Endothelial cell of hepatic sinusoid (primary cell): ENCODE measurements at regions not wholly inside any gene's neighbourhood (a gene's known extent, or its start where the extent isn't known, plus 50 kb on each side); places are given as distances from the start of the nearest gene placed in this dataset.

Experiments
- in situ Hi-C: cut with HindIII; loops from 2 replicates; pipeline ENCODE4 v1.10.0; 2017; ENCODE audit warnings: low sequenced_read_pairs

DNA sequence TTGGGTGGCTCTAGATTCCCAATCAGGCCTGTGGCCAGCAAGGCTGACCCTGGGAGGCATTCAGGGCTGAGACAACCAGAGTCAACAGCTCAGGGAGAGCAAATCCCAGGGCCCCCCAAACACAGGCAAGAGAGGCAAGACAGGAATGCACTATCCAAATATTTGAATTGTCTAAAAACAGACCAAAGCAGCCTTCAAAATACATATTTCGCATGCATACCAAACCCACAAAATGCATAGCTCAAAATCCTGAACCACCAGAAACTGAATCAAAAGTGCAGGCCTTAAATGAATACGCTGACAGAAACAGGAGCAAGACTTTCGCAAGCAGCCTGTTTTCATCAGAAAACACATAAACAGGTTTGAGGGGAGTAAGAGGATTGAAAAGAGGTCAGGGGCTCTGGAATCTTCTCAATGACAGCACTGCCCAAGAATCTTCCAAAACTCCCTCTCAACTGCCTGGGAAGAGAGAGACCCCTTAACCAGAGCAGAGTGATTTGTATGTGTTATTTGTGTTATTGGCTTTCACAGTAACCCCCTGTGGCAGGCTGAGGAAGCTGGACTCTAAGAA is 213.6 kb upstream of the CDH5 start:
- in situ Hi-C loops: loop anchor here (5.0 kb wide), 1 partner anchor 104 kb away; no protein-coding TSS in a partner anchor

DNA sequence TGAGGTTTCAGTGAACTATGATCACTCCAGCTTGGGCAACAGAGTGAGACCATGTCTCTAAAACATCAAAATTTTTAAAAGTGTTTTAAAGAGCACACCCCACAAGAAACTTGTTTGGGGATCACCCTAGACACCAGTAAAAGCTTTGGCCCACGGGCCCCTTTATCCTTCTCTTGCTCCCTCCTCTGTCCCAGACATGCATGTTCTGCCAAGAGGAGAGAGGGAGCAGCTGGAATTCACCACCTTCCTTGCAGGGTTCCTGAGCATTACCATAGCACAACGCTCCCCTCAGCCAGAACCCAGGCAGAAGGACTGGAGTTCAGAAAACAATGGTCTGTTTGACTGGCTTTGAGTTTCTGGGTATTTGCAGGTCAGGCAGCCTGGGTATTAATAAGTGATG is 214.3 kb upstream of the CDH5 start:
- in situ Hi-C loops: loop anchor here (5.0 kb wide), 1 partner anchor 105 kb away; no protein-coding TSS in a partner anchor

DNA sequence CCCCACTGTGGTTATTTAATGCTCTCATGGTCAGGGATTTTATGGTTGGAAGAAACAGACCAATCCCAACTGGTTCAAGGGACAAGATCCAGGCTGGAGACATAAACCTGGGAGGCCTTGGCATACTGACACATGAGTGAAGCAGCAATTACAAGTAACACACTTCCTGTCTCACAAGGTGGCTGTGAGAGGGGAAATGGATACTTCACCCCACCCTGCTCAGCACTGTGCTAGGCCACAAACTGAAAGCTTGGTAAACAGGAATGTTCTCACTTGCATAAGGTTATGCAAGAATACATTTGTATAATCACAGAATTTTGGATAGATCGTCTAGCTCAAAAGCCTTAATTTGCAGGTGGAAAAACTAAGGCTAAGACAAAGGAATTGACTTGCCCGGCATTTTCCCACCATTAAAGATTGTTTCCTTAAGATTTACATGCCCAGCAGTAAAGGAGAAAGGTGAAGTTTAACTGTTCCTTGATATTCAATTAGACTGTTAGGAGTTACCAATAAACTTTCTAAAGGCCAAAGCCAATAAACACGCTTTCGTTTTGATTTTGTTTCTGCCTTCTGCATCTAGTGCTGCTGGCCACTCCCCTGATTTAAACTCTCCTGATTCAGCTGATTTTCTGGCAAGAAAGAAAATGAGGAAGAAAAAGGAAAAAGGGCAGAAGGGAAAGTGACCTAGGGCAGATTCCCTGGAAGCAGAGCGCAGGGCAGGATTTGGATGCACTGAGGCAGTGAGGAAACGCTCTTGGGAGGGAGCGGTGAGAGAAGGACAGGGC is 215.6 kb upstream of the CDH5 start:
- in situ Hi-C loops: loop anchor here (5.0 kb wide), 1 partner anchor 106 kb away; no protein-coding TSS in a partner anchor

- in situ Hi-C loops: no loop called here
These were observed 219.2 kb upstream of the CDH5 start for GRCh38 chr16:66147291-66147690.

GRCh38 chr16:66146798-66147197 is 219.7 kb upstream of the CDH5 start:
- in situ Hi-C loops: no loop called here

DNA sequence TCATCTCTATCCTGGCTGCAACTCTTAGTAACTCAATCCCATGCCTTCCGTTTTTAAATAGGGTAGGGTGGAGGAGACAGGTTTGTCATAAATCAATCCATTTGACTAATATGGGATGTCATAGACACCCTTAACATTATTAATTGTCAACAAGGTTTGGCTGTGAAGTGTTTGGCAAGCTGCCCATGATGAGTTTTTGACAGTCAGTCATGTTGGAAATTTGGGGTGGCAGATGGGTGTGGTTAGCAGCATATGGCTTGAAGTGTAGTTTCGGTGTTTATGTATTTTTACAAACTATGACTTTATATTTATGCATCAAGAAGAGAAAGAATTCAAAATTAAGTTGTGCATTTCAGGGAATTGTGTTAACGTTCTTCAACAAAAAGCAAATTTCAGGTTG is 221.8 kb upstream of the CDH5 start:
- in situ Hi-C loops: no loop called here

DNA sequence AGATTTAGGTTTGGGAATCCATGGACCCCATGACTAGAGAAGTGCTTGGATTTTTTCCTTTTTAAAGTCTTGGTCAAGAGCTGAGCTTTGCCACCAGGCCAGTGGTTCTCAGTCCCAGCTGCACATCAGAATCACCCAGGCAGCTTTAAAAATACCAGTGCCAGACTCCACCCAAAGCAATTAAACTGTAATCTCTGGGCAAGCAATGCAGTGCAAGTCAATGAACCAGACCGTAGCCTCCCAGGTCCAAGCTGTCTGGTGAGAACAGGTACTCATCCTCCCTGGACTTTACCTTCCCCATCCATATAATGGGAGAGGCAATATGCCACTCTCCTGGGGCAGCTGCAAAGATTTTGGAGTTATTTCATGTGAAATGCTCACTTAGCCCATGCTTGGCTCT is 223.1 kb upstream of the CDH5 start:
- in situ Hi-C loops: no loop called here

DNA sequence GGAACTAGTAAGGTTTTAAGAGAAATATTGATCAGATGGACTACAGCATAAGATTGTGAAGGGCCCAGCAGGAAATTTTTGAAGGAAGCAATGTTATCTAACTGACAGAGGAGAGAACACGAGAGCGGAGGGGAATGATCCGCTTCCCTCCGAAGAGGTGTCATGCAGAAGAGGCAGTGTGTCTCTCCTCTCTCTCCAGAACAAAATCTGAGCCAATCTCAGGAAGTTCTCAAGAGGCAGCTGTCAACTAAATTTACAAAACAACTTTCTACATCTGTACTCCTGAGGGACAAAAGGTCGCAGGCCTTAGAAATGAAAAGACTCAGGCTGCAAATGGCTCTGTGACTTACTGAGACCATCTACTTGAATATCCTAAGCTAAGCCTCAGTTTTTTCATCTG is 224.6 kb upstream of the CDH5 start:
- in situ Hi-C loops: no loop called here

GRCh38 chr16:66137853-66138252 is 228.6 kb upstream of the CDH5 start:
- in situ Hi-C loops: no loop called here

- in situ Hi-C loops: no loop called here
These were observed 229.7 kb upstream of the CDH5 start for GRCh38 chr16:66136841-66137240.

DNA sequence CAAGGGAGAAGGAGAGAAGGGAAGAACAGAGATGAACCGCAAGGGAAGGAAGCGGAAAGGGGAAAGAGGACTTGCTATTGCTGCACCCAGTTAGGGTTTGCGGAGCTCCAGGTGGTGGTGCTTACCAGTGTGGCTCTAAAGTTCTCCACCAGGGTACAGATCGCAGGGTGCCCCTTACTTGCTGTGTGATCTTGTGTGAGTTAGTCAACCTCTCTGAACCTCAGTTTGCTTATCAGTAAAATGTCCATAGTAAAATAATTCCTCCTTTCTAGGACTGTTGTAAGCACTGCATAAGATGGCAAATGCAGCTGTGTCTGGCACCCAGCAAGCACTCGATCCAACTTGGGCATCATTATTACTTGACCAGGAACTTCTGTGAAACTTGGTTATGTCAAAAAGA is 230.7 kb upstream of the CDH5 start:
- in situ Hi-C loops: no loop called here

DNA sequence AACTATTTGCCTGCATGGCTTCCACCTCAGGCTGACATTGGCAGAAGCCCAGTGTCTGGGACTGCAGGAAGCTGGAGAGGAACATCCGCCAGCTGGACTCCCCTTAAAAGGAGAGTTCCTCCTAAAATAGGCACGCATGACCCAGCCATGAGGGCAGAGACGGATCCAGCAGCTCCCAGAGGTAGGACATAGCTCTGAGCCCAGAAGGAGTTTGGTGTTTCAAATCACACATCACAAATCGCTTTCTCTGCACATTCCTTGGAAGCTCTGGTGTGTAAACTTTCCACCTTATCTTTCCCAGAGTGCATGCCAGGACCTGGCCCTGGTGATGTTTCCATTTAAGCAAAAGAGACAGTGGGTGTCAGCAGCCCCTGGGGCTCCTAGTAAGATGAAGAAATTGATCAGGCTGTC is 231.1 kb upstream of the CDH5 start:
- in situ Hi-C loops: no loop called here

DNA sequence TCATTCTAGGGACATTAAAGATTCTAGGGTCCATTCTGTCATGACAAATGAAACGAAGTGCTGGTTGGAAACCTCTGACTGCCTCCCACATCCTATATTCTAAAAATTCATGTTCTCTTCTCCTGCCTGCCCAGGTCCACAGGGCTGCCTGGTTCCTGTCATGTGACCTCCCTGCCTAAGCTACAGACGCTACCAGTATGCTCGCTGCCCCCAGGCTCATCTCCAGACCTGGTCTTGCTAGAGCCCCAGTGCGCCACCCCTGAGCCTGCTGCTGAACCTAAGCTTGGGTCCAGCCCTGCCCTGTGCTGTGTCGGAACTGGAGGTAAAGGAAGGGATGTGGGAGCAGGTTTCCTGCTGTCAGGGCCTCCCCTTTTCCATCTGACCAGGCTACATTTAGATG is 231.6 kb upstream of the CDH5 start:
- in situ Hi-C loops: loop anchor here (5.0 kb wide), 1 partner anchor 58 kb away; no protein-coding TSS in a partner anchor

DNA sequence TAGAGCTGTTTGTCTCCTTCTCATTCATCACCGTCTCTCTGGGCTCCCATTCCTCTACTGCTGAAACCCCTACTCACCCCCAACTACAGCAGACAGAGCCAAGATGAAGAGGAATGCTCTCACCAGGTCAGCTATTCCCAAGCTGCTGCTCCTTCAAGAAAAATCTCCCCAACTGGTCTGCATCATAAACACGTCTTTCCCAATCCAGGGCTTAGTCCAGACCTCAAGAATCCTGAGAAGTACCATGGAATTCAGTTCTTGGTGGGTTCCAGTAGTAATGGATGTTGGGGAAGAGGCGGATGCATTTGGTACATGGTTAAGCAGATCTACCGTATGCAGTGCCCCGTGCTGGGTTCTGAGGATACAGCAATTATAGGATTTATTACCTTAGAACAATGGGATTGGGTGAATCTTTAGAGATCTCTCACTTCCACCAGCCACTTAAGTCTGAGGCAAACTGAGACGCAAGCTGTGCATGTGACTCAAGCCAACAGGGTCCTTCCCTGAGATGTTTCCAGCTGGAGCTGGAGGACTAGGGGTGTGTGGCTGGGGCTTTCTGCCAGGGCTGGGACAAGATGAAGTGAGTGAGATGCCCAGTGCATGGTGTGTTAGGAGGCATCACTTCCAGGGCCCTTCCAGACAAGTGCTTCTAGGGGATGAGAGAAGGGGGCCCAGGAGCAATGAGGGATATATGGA is 232.7 kb upstream of the CDH5 start:
- in situ Hi-C loops: loop anchor here (5.0 kb wide), 1 partner anchor 56 kb away; no protein-coding TSS in a partner anchor

GRCh38 chr16:66131895-66132294 is 234.6 kb upstream of the CDH5 start:
- in situ Hi-C loops: loop anchor here (5.0 kb wide), 1 partner anchor 55 kb away; no protein-coding TSS in a partner anchor

- in situ Hi-C loops: loop anchor here (5.0 kb wide), 1 partner anchor 54 kb away; no protein-coding TSS in a partner anchor
These were observed 235.2 kb upstream of the CDH5 start for GRCh38 chr16:66131156-66131807.

- in situ Hi-C loops: loop anchor here (5.0 kb wide), 1 partner anchor 53 kb away; no protein-coding TSS in a partner anchor
These were observed 236.1 kb upstream of the CDH5 start for GRCh38 chr16:66130296-66130905.

DNA sequence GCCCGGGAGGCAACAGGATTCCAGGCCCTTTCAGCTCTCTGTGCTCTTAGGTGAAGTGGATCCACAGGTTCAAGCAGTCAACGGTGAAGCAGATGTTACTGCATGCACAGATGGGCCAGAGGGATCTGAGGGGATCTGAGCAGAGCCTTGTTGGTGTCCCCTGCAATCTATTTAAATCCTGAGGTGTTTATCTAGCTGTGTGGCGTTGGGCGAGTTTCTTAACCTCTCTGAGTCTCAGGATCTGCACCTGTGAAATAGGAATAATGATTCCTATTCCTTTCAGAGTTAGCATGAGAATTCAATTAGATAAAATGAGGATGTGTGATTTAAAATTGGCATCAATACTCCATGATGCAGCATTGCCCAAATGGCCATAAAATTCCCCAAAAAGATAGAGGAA is 237.3 kb upstream of the CDH5 start:
- in situ Hi-C loops: no loop called here

- in situ Hi-C loops: no loop called here
These were observed 238.1 kb upstream of the CDH5 start for GRCh38 chr16:66128371-66128770.
